Caco-2 (cell line): ENCODE measurements at regions not wholly inside any gene's neighbourhood (a gene's known extent, or its start where the extent isn't known, plus 50 kb on each side); places are given as distances from the start of the nearest gene placed in this dataset.
"Not testable (repeated sequence)": the region's sequence is repeated elsewhere in the genome, so short reads cannot be mapped to it uniquely, and the experiment has no call there.

Experiments
- BruUV-seq: library from RNA; stranded (reverse); fragments of 400-500 nt; replicated peaks from 2 replicates; lab custom pipeline; 2021; lab: Mats Ljungman, UMichigan
- CTCF ChIA-PET: fragments of 300-600 bp; sonication (Branson Sonifier 250); formaldehyde crosslinking; loops from one replicate; lab custom pipeline; 2022; ENCODE audit warnings: antibody characterized with exemption; lab: Charles Lee
- POLR2A ChIA-PET: fragments of 300-600 bp; sonication (Branson Sonifier 250); formaldehyde crosslinking; loops from one replicate; lab custom pipeline; 2022; ENCODE audit warnings: antibody characterized with exemption; lab: Charles Lee
- DNase-seq, 2 experiments: peaks; one replicate each; pipeline versions ENCODE4 v3.0.0 to v3.0.0-alpha.2; 2020 to 2022
- H3K27me3 ChIP-seq: replicated peaks from 2 replicates; pipeline ENCODE4 v1.6.0; 2011; ENCODE audit warnings: low read length; ENCODE audit not compliant: control insufficient read depth, insufficient read depth
- H3K36me3 ChIP-seq: 2 replicates; pipeline ENCODE4 v1.5.1; 2011; ENCODE audit warnings: low read length; ENCODE audit not compliant: control insufficient read depth, insufficient read depth
- H3K4me1 ChIP-seq: fragments of 250-450 bp; sonication (Bioruptor Pico); 2 replicates; pipeline ENCODE4 v1.5.1; 2020; ENCODE audit warnings: mild to moderate bottlenecking
- H3K4me3 ChIP-seq: 2 replicates; pipeline ENCODE4 v1.5.1; 2011; ENCODE audit warnings: low read depth, mild to moderate bottlenecking, control low read depth, low read length
- H3K9me3 ChIP-seq: fragments of 250-450 bp; sonication (Bioruptor Pico); 2 replicates; pipeline ENCODE4 v1.5.1; 2020; ENCODE audit warnings: mild to moderate bottlenecking, moderate library complexity
- H3K27ac Mint-ChIP-seq: one replicate; pipeline ENCODE4 v1.8.0; 2022; ENCODE audit warnings: mixed read lengths; ENCODE audit not compliant: unreplicated experiment
- H3K27me3 Mint-ChIP-seq: one replicate; pipeline ENCODE4 v1.8.0; 2022; ENCODE audit warnings: mixed read lengths; ENCODE audit not compliant: insufficient read depth, unreplicated experiment
- H3K36me3 Mint-ChIP-seq: one replicate; pipeline ENCODE4 v1.8.0; 2022; ENCODE audit warnings: mild to moderate bottlenecking, mixed read lengths; ENCODE audit not compliant: insufficient read depth, unreplicated experiment
- H3K4me1 Mint-ChIP-seq: one replicate; pipeline ENCODE4 v1.8.0; 2022; ENCODE audit warnings: low read depth, mixed read lengths; ENCODE audit not compliant: unreplicated experiment
- H3K4me3 Mint-ChIP-seq: one replicate; pipeline ENCODE4 v1.8.0; 2022; ENCODE audit warnings: mild to moderate bottlenecking, moderate library complexity, mixed read lengths; ENCODE audit not compliant: unreplicated experiment
- H3K9me3 Mint-ChIP-seq: one replicate; pipeline ENCODE4 v1.8.0; 2022; ENCODE audit warnings: mixed read lengths; ENCODE audit not compliant: unreplicated experiment
- intact Hi-C: fragments of 100-400 bp; cut with micrococcal nuclease; formaldehyde crosslinking; loops from one replicate; pipeline ENCODE4 v1.10.0; 2022; ENCODE audit not compliant: unreplicated experiment
- TF ChIP-seq, protein P1 (sequence below), 2 experiments: fragments of 200-600 bp in 1 of 2; IDR thresholded peaks; 1 replicate in 1 of 2; 2 replicates in 1 of 2; pipeline versions ENCODE4 v1.5.1 to v1.8.0; 2011 to 2022; ENCODE audit warnings: antibody characterized with exemption in 1 of 2, control low read depth in 1 of 2, inconsistent platforms in 1 of 2, low read depth in 1 of 2, low read length in 1 of 2, mild to moderate bottlenecking in 1 of 2, moderate library complexity in 1 of 2; ENCODE audit not compliant: insufficient read depth in 1 of 2, severe bottlenecking in 1 of 2, unreplicated experiment in 1 of 2

GRCh38 chr14:35956376-35957085 is 130.4 kb downstream of the BRMS1L start:
- Mint-ChIP-seq H3K27ac (no peak overlapping the region), H3K4me1 (no peaks in the 10 kb centered on the region), H3K9me3 (no peaks in the 10 kb centered on the region), H3K27me3 (no peaks in the 10 kb centered on the region), H3K36me3 (no peaks in the 10 kb centered on the region), H3K4me3 (no peak overlapping the region)
- CTCF ChIA-PET: no interaction called here
- Histone ChIP-seq H3K36me3 (no peaks in the 10 kb centered on the region), H3K27me3 (no peaks in the 10 kb centered on the region), H3K4me3 (no peak overlapping the region), H3K9me3 (no peaks in the 10 kb centered on the region), H3K4me1 (peaks cover 14% of the 10 kb centered on the region)
- TF ChIP-seq, protein P1, sequence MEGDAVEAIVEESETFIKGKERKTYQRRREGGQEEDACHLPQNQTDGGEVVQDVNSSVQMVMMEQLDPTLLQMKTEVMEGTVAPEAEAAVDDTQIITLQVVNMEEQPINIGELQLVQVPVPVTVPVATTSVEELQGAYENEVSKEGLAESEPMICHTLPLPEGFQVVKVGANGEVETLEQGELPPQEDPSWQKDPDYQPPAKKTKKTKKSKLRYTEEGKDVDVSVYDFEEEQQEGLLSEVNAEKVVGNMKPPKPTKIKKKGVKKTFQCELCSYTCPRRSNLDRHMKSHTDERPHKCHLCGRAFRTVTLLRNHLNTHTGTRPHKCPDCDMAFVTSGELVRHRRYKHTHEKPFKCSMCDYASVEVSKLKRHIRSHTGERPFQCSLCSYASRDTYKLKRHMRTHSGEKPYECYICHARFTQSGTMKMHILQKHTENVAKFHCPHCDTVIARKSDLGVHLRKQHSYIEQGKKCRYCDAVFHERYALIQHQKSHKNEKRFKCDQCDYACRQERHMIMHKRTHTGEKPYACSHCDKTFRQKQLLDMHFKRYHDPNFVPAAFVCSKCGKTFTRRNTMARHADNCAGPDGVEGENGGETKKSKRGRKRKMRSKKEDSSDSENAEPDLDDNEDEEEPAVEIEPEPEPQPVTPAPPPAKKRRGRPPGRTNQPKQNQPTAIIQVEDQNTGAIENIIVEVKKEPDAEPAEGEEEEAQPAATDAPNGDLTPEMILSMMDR (IDR thresholded peaks at IDR 0.05; ENCODE audit: insufficient read depth in 1 of 2, low read depth in 1 of 2, low read length in 1 of 2, severe bottlenecking in 1 of 2, unreplicated experiment in 1 of 2): no peak
- POLR2A ChIA-PET: no interaction called here
- intact Hi-C loops: no loop called here
- no TSS peak for BruUV-seq
- DNase-seq: no peak

DNA sequence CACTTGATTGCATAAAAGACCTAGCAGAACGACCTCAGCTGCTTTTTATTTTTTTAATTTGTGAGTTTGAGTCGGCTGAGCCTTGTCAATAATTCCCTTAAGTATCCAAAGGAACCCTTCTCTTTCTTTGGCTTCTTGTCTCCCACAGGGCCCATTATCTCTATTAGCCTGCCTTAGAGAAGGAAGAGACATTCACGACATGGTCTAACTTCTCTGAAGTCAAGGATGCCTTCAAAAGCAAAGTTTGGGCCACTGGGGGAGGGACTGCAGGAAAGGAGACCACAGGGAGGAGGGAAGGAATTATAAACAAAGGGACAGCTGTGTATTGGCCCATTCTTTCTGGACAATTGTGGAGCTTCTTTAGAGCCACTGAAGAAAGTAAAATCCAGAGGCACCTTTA is 126.4 kb downstream of the BRMS1L start:
- Histone ChIP-seq H3K9me3 (no peaks in the 10 kb centered on the region), H3K4me1 (0 out of 2 replicates have a peak, but pooled peaks cover 4% of the 10 kb centered on the region), H3K27me3 (no peaks in the 10 kb centered on the region), H3K4me3 (no peak overlapping the region), H3K36me3 (no peaks in the 10 kb centered on the region)
- BruUV-seq: no TSS peak
- Mint-ChIP-seq H3K27ac (no peak overlapping the region), H3K4me3 (no peak overlapping the region), H3K4me1 (no peaks in the 10 kb centered on the region), H3K36me3 (no peaks in the 10 kb centered on the region), H3K9me3 (no peaks in the 10 kb centered on the region), H3K27me3 (no peaks in the 10 kb centered on the region)
- intact Hi-C loops: no loop called here
- TF ChIP-seq, protein P1 (IDR thresholded peaks at IDR 0.05; ENCODE audit: insufficient read depth in 1 of 2, low read depth in 1 of 2, low read length in 1 of 2, severe bottlenecking in 1 of 2, unreplicated experiment in 1 of 2): no peak
- ChIA-PET POLR2A (no interaction called here), CTCF (no interaction called here)
- DNase-seq: no peak

- POLR2A ChIA-PET: no interaction called here
- Mint-ChIP-seq H3K36me3 (no peaks in the 10 kb centered on the region), H3K4me1 (peaks cover 10% of the 10 kb centered on the region), H3K4me3 (no peak overlapping the region), H3K27me3 (no peaks in the 10 kb centered on the region), H3K27ac (no peak overlapping the region), H3K9me3 (no peaks in the 10 kb centered on the region)
- Histone ChIP-seq H3K4me1 (0 out of 2 replicates have a peak, but pooled peaks cover 4% of the 10 kb centered on the region), H3K27me3 (no peaks in the 10 kb centered on the region), H3K9me3 (no peaks in the 10 kb centered on the region), H3K4me3 (no peak overlapping the region), H3K36me3 (no peaks in the 10 kb centered on the region)
- intact Hi-C loops: no loop called here
- BruUV-seq: no TSS peak
- DNase-seq: peak in 1 of 2 experiments; percentile 17
- CTCF ChIA-PET: no interaction called here
- TF ChIP-seq, protein P1 (IDR thresholded peaks at IDR 0.05; ENCODE audit: insufficient read depth in 1 of 2, low read depth in 1 of 2, low read length in 1 of 2, severe bottlenecking in 1 of 2, unreplicated experiment in 1 of 2): no peak
Observed at GRCh38 chr14:35949920-35950513, 123.9 kb downstream of the BRMS1L start.

GRCh38 chr14:35947983-35948382 is 121.8 kb downstream of the BRMS1L start:
- H3K9me3 ChIP-seq, H3K27me3 Mint-ChIP-seq, H3K9me3 Mint-ChIP-seq, H3K36me3 Mint-ChIP-seq, H3K27me3 ChIP-seq, H3K4me3 Mint-ChIP-seq, intact Hi-C loops, H3K4me3 ChIP-seq, POLR2A ChIA-PET, H3K4me1 Mint-ChIP-seq, CTCF ChIA-PET, H3K36me3 ChIP-seq, H3K4me1 ChIP-seq, DNase-seq, BruUV-seq: not testable (repeated sequence)
- H3K27ac Mint-ChIP-seq: peak overlapping the region; percentile 39
